ENCODE measurements at regions not wholly inside any gene's neighbourhood (a gene's known extent, or its start where the extent isn't known, plus 50 kb on each side); places are given as distances from the start of the nearest gene placed in this dataset.
A peak's percentile ranks its signal among the peaks of the same experiment; 100 is the strongest.
"Not testable (repeated sequence)": the region's sequence is repeated elsewhere in the genome, so short reads cannot be mapped to it uniquely, and the experiment has no call there.

- no peaks in the 10 kb centered on the region for H3K4me1 ChIP-seq (ENCODE audit: control insufficient read depth in 1 of 2, low read depth in 2 of 2)
- no peaks in the 10 kb centered on the region for H3K27me3 ChIP-seq (replicated peaks; ENCODE audit: insufficient read depth)
- H3K9me3 ChIP-seq = no peaks in the 10 kb centered on the region
- ATAC-seq (ENCODE audit: insufficient number of reproducible peaks, low FRiP score, low read depth) = no peak
- H3K27ac ChIP-seq = no peak overlapping the region
- no peak overlapping the region for H3K4me3 ChIP-seq
- H3K36me3 ChIP-seq = no peaks in the 10 kb centered on the region
- DNase-seq (ENCODE audit: low spot score) = no peak
- TF ChIP-seq, protein P1, sequence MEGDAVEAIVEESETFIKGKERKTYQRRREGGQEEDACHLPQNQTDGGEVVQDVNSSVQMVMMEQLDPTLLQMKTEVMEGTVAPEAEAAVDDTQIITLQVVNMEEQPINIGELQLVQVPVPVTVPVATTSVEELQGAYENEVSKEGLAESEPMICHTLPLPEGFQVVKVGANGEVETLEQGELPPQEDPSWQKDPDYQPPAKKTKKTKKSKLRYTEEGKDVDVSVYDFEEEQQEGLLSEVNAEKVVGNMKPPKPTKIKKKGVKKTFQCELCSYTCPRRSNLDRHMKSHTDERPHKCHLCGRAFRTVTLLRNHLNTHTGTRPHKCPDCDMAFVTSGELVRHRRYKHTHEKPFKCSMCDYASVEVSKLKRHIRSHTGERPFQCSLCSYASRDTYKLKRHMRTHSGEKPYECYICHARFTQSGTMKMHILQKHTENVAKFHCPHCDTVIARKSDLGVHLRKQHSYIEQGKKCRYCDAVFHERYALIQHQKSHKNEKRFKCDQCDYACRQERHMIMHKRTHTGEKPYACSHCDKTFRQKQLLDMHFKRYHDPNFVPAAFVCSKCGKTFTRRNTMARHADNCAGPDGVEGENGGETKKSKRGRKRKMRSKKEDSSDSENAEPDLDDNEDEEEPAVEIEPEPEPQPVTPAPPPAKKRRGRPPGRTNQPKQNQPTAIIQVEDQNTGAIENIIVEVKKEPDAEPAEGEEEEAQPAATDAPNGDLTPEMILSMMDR (IDR thresholded peaks at IDR 0.05) = no peak
These were observed 66.0 kb upstream of the RALY start for GRCh38 chr20:33927724-33928123.

DNA sequence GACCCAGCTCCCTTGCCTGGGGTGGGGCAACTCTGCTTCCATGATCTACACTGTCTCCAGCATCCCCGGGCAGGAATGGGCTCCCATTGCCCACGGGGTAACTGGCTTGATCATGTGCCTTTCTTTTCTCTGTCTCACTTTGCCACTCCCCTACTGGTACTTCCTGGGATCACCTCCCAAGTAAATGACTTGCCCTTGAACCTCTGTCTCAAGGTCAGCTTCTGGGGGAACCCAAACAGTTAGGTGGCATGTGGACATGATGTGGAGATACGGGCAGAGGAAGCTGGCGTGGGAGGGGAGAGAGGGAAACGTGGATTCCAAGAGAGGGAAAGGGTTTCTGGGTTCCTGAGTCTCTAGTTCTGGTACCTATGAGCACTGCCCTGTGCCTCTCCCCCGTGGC, 63.8 kb upstream of the RALY start:
- no peak overlapping the region for H3K4me3 ChIP-seq
- DNase-seq (ENCODE audit: low spot score) = no peak
- TF ChIP-seq, protein P1 (IDR thresholded peaks at IDR 0.05) = no peak
- H3K36me3 ChIP-seq = no peaks in the 10 kb centered on the region
- no peak overlapping the region for H3K27ac ChIP-seq
- no peak for ATAC-seq (ENCODE audit: insufficient number of reproducible peaks, low FRiP score, low read depth)
- H3K9me3 ChIP-seq = no peaks in the 10 kb centered on the region
- peaks cover 0 to 6% of the 10 kb centered on the region in 2 donors for H3K4me1 ChIP-seq (ENCODE audit: control insufficient read depth in 1 of 2, low read depth in 2 of 2)
- H3K27me3 ChIP-seq (replicated peaks; ENCODE audit: insufficient read depth) = no peaks in the 10 kb centered on the region

- H3K4me1 ChIP-seq (ENCODE audit: control insufficient read depth in 1 of 2, low read depth in 2 of 2) = peaks cover 0 to 6% of the 10 kb centered on the region in 2 donors
- H3K4me3 ChIP-seq = no peak overlapping the region
- no peaks in the 10 kb centered on the region for H3K36me3 ChIP-seq
- no peaks in the 10 kb centered on the region for H3K27me3 ChIP-seq (replicated peaks; ENCODE audit: insufficient read depth)
- peak; percentile 79 for ATAC-seq (ENCODE audit: insufficient number of reproducible peaks, low FRiP score, low read depth)
- peak overlapping the region; percentile 65 to 66 for H3K27ac ChIP-seq
- TF ChIP-seq, protein P1 (IDR thresholded peaks at IDR 0.05) = peak; percentile 53
- H3K9me3 ChIP-seq = no peaks in the 10 kb centered on the region
- DNase-seq (ENCODE audit: low spot score) = no peak
These were observed 60.2 kb upstream of the RALY start for GRCh38 chr20:33933469-33933909.

GRCh38 chr20:33936656-33937055, 57.1 kb upstream of the RALY start:
- no peaks in the 10 kb centered on the region for H3K9me3 ChIP-seq
- ATAC-seq (ENCODE audit: insufficient number of reproducible peaks, low FRiP score, low read depth) = no peak
- no peaks in the 10 kb centered on the region for H3K36me3 ChIP-seq
- peaks cover 0 to 6% of the 10 kb centered on the region in 2 donors for H3K4me1 ChIP-seq (ENCODE audit: control insufficient read depth in 1 of 2, low read depth in 2 of 2)
- H3K4me3 ChIP-seq = no peak overlapping the region
- no peak for DNase-seq (ENCODE audit: low spot score)
- H3K27ac ChIP-seq = no peak overlapping the region
- TF ChIP-seq, protein P1 (IDR thresholded peaks at IDR 0.05) = no peak
- H3K27me3 ChIP-seq (replicated peaks; ENCODE audit: insufficient read depth) = no peaks in the 10 kb centered on the region

- not testable (repeated sequence) for H3K27me3 ChIP-seq (replicated peaks; ENCODE audit: insufficient read depth); H3K36me3 ChIP-seq; H3K27ac ChIP-seq; DNase-seq (ENCODE audit: low spot score); ATAC-seq (ENCODE audit: insufficient number of reproducible peaks, low FRiP score, low read depth); H3K4me3 ChIP-seq; H3K9me3 ChIP-seq; H3K4me1 ChIP-seq (ENCODE audit: control insufficient read depth in 1 of 2, low read depth in 2 of 2)
These were observed 54.7 kb upstream of the RALY start for GRCh38 chr20:33939031-33939430.

- DNase-seq (ENCODE audit: low spot score) (no peak), ATAC-seq (ENCODE audit: insufficient number of reproducible peaks, low FRiP score, low read depth) (no peak)
- TF ChIP-seq, protein P1 (IDR thresholded peaks at IDR 0.05) = no peak
These were observed 53.0 kb upstream of the RALY start for GRCh38 chr20:33940666-33941065.

More at GRCh38 chr20:33940666-33941065, 53.0 kb upstream of the RALY start:
- Histone ChIP-seq H3K27ac (no peak overlapping the region), H3K36me3 (no peaks in the 10 kb centered on the region), H3K9me3 (no peaks in the 10 kb centered on the region), H3K4me1 (ENCODE audit: control insufficient read depth in 1 of 2, low read depth in 2 of 2) (no peaks in the 10 kb centered on the region), H3K4me3 (no peak overlapping the region), H3K27me3 (replicated peaks; ENCODE audit: insufficient read depth) (no peaks in the 10 kb centered on the region)
